Stromal cell of bone marrow (primary cell): ENCODE measurements at regions not wholly inside any gene's neighbourhood (a gene's known extent, or its start where the extent isn't known, plus 50 kb on each side); places are given as distances from the start of the nearest gene placed in this dataset.

Experiments
- DNase-seq: peaks from one replicate; pipeline ENCODE4 v3.0.0-alpha.2; 2012; ENCODE audit warnings: low read depth

GRCh38 chr10:131445623-131446022, 134.1 kb upstream of the TCERG1L start:
- no peak for DNase-seq

GRCh38 chr10:131446171-131446570, 134.7 kb upstream of the TCERG1L start:
- no peak for DNase-seq

GRCh38 chr10:131448171-131448570, 136.7 kb upstream of the TCERG1L start:
- no peak for DNase-seq

GRCh38 chr10:131448883-131449282, 137.4 kb upstream of the TCERG1L start:
- DNase-seq: no peak

GRCh38 chr10:131450216-131450765, 138.8 kb upstream of the TCERG1L start:
- DNase-seq: no peak

GRCh38 chr10:131451407-131452015, 140.0 kb upstream of the TCERG1L start:
- no peak for DNase-seq

- DNase-seq: no peak
Measured at GRCh38 chr10:131452926-131453720, 141.6 kb upstream of the TCERG1L start.

- no peak for DNase-seq
Measured at GRCh38 chr10:131453721-131454634, 142.5 kb upstream of the TCERG1L start.

- no peak for DNase-seq
Measured at GRCh38 chr10:131456411-131456810, 144.9 kb upstream of the TCERG1L start.

- no peak for DNase-seq
Measured at GRCh38 chr10:131461093-131461492, 149.6 kb upstream of the TCERG1L start.

GRCh38 chr10:131464789-131465188, 153.3 kb upstream of the TCERG1L start:
- DNase-seq: no peak

GRCh38 chr10:131469551-131469950, 158.0 kb upstream of the TCERG1L start:
- no peak for DNase-seq

- DNase-seq: no peak
Measured at GRCh38 chr10:131473645-131474044, 162.1 kb upstream of the TCERG1L start.

GRCh38 chr10:131474416-131474815, 162.9 kb upstream of the TCERG1L start:
- DNase-seq: peak; percentile 9

- no peak for DNase-seq
Measured at GRCh38 chr10:131475043-131475442, 163.5 kb upstream of the TCERG1L start.

GRCh38 chr10:131475803-131476202, 164.3 kb upstream of the TCERG1L start:
- no peak for DNase-seq

- no peak for DNase-seq
Measured at GRCh38 chr10:131477457-131478121, 166.1 kb upstream of the TCERG1L start.

- DNase-seq: no peak
Measured at GRCh38 chr10:131478377-131478989, 167.0 kb upstream of the TCERG1L start.

GRCh38 chr10:131480066-131480465, 168.5 kb upstream of the TCERG1L start:
- DNase-seq: no peak

- no peak for DNase-seq
Measured at GRCh38 chr10:131480861-131481260, 169.3 kb upstream of the TCERG1L start.

GRCh38 chr10:131485732-131486131, 174.2 kb upstream of the TCERG1L start:
- DNase-seq: no peak
